ENCODE measurements at regions not wholly inside any gene's neighbourhood (a gene's known extent, or its start where the extent isn't known, plus 50 kb on each side); places are given as distances from the start of the nearest gene placed in this dataset.
A peak's percentile ranks its signal among the peaks of the same experiment; 100 is the strongest.

GRCh38 chr9:107119735-107120134, 163.3 kb upstream of the RAD23B start:
- DNase-seq: no peak

GRCh38 chr9:107123389-107123788, 159.7 kb upstream of the RAD23B start:
- DNase-seq: no peak

- DNase-seq: no peak
These were observed 155.5 kb upstream of the RAD23B start for GRCh38 chr9:107127608-107128007.

- DNase-seq: no peak
These were observed 151.8 kb upstream of the RAD23B start for GRCh38 chr9:107131108-107131799.

GRCh38 chr9:107136296-107136695, 146.8 kb upstream of the RAD23B start:
- no peak for DNase-seq

- DNase-seq: no peak
These were observed 145.4 kb upstream of the RAD23B start for GRCh38 chr9:107137495-107138202.

GRCh38 chr9:107138261-107138992, 144.7 kb upstream of the RAD23B start:
- peak; percentile 31 for DNase-seq

GRCh38 chr9:107141967-107142366, 141.1 kb upstream of the RAD23B start:
- no peak for DNase-seq

- no peak for DNase-seq
These were observed 140.6 kb upstream of the RAD23B start for GRCh38 chr9:107142430-107142829.

- no peak for DNase-seq
These were observed 140.0 kb upstream of the RAD23B start for GRCh38 chr9:107142896-107143603.

GRCh38 chr9:107144475-107144874, 138.6 kb upstream of the RAD23B start:
- DNase-seq: no peak

GRCh38 chr9:107147134-107147533, 135.9 kb upstream of the RAD23B start:
- DNase-seq: no peak

- DNase-seq: no peak
These were observed 134.9 kb upstream of the RAD23B start for GRCh38 chr9:107148216-107148615.

GRCh38 chr9:107149756-107150155, 133.3 kb upstream of the RAD23B start:
- DNase-seq: no peak

- no peak for DNase-seq
These were observed 129.7 kb upstream of the RAD23B start for GRCh38 chr9:107153336-107153735.

GRCh38 chr9:107154291-107154690, 128.8 kb upstream of the RAD23B start:
- no peak for DNase-seq

GRCh38 chr9:107154766-107155165, 128.3 kb upstream of the RAD23B start:
- DNase-seq: no peak

GRCh38 chr9:107155244-107155817, 127.7 kb upstream of the RAD23B start:
- no peak for DNase-seq

- DNase-seq: peak; percentile 34
These were observed 124.8 kb upstream of the RAD23B start for GRCh38 chr9:107158321-107158720.

- no peak for DNase-seq
These were observed 121.7 kb upstream of the RAD23B start for GRCh38 chr9:107161338-107161737.

GRCh38 chr9:107163370-107163769, 119.7 kb upstream of the RAD23B start:
- DNase-seq: no peak

- DNase-seq: no peak
These were observed 113.3 kb upstream of the RAD23B start for GRCh38 chr9:107169796-107170195.

- no peak for DNase-seq
These were observed 112.3 kb upstream of the RAD23B start for GRCh38 chr9:107170801-107171200.
